H9 (cell line): ENCODE measurements at regions not wholly inside any gene's neighbourhood (a gene's known extent, or its start where the extent isn't known, plus 50 kb on each side); places are given as distances from the start of the nearest gene placed in this dataset.

Experiments
- DNase-seq: peaks from one replicate; pipeline ENCODE4 v3.0.0-alpha.2; 2017
- H2AFZ ChIP-seq: one replicate; pipeline ENCODE4 v1.6.1; 2013; ENCODE audit warnings: mild to moderate bottlenecking, low read length, control low read depth, moderate library complexity
- H2AK5ac ChIP-seq: 2 replicates; pipeline ENCODE4 v1.6.1; 2013; ENCODE audit warnings: low read length, control low read depth, mixed read lengths; ENCODE audit not compliant: insufficient read length
- H2BK120ac ChIP-seq: one replicate; pipeline ENCODE4 v1.6.1; 2013; ENCODE audit warnings: low read depth, mild to moderate bottlenecking, low read length, control low read depth, inconsistent platforms; ENCODE audit not compliant: poor library complexity, severe bottlenecking
- H2BK12ac ChIP-seq: 2 replicates; pipeline ENCODE4 v1.6.1; 2013; ENCODE audit warnings: low read length, control low read depth, mixed read lengths, low read depth; ENCODE audit not compliant: insufficient read length
- H2BK15ac ChIP-seq: 2 replicates; pipeline ENCODE4 v1.6.1; 2013; ENCODE audit warnings: low read depth, low read length, control low read depth
- H2BK20ac ChIP-seq: one replicate; pipeline ENCODE4 v1.6.1; 2013; ENCODE audit warnings: low read depth, mild to moderate bottlenecking, low read length, control low read depth, inconsistent platforms; ENCODE audit not compliant: poor library complexity, severe bottlenecking
- H2BK5ac ChIP-seq: 2 replicates; pipeline ENCODE4 v1.6.1; 2013; ENCODE audit warnings: low read length, control low read depth, mixed read lengths; ENCODE audit not compliant: insufficient read length
- H3K14ac ChIP-seq: 2 replicates; pipeline ENCODE4 v1.6.1; 2013; ENCODE audit warnings: low read length, control low read depth; ENCODE audit not compliant: insufficient read depth
- H3K18ac ChIP-seq: 2 replicates; pipeline ENCODE4 v1.6.1; 2013; ENCODE audit warnings: low read depth, mild to moderate bottlenecking, mixed read lengths, low read length, control low read depth; ENCODE audit not compliant: insufficient read length
- H3K23ac ChIP-seq: 2 replicates; pipeline ENCODE4 v1.6.1; 2013; ENCODE audit warnings: low read length, control low read depth, mixed read lengths, low read depth; ENCODE audit not compliant: insufficient read length
- H3K23me2 ChIP-seq: 2 replicates; pipeline ENCODE4 v1.6.1; 2013; ENCODE audit warnings: low read depth, mild to moderate bottlenecking, mixed read lengths, low read length, control low read depth; ENCODE audit not compliant: insufficient read length, poor library complexity, severe bottlenecking
- H3K27ac ChIP-seq: 2 replicates; pipeline ENCODE4 v1.5.1; 2013; ENCODE audit warnings: low read length, control low read depth, mixed read lengths, low read depth; ENCODE audit not compliant: insufficient read length
- H3K27me3 ChIP-seq: 2 replicates; pipeline ENCODE4 v1.6.1; 2013; ENCODE audit warnings: low read length, control low read depth, inconsistent platforms; ENCODE audit not compliant: insufficient read depth
- H3K4ac ChIP-seq: 2 replicates; pipeline ENCODE4 v1.6.1; 2013; ENCODE audit warnings: low read depth, mild to moderate bottlenecking, control low read depth, inconsistent platforms, low read length, moderate library complexity
- H3K4me1 ChIP-seq: 2 replicates; pipeline ENCODE4 v1.6.1; 2013; ENCODE audit warnings: low read length, control low read depth, inconsistent platforms; ENCODE audit not compliant: insufficient read depth
- H3K4me2 ChIP-seq: 2 replicates; pipeline ENCODE4 v1.6.1; 2013; ENCODE audit warnings: low read length, control low read depth, mixed read lengths; ENCODE audit not compliant: insufficient read length, insufficient read depth
- H3K56ac ChIP-seq: 2 replicates; pipeline ENCODE4 v1.6.1; 2013; ENCODE audit warnings: low read depth, mild to moderate bottlenecking, mixed read lengths, low read length, control low read depth; ENCODE audit not compliant: insufficient read length
- H3K79me1 ChIP-seq: 2 replicates; pipeline ENCODE4 v1.6.1; 2013; ENCODE audit warnings: low read depth, mild to moderate bottlenecking, moderate library complexity, low read length, control low read depth, inconsistent platforms; ENCODE audit not compliant: insufficient read depth, poor library complexity, severe bottlenecking
- H3K79me2 ChIP-seq: 2 replicates; pipeline ENCODE4 v1.6.1; 2013; ENCODE audit warnings: low read length, control low read depth, inconsistent platforms; ENCODE audit not compliant: insufficient read depth
- H3K9ac ChIP-seq: 2 replicates; pipeline ENCODE4 v1.6.1; 2013; ENCODE audit warnings: low read length, control low read depth, mixed read lengths; ENCODE audit not compliant: insufficient read length; ENCODE audit errors: extremely low read depth
- H3K9me3 ChIP-seq: one replicate; pipeline ENCODE4 v1.6.1; 2013; ENCODE audit warnings: low read depth, low read length, inconsistent platforms; ENCODE audit not compliant: control insufficient read depth
- H3T11ph ChIP-seq: one replicate; pipeline ENCODE4 v1.6.1; 2013; ENCODE audit warnings: mild to moderate bottlenecking, low read length, control low read depth, inconsistent platforms
- H4K20me1 ChIP-seq: one replicate; pipeline ENCODE4 v1.6.1; 2013; ENCODE audit not compliant: control insufficient read depth, insufficient read length, insufficient read depth
- H4K5ac ChIP-seq: 2 replicates; pipeline ENCODE4 v1.6.1; 2013; ENCODE audit warnings: low read depth, mild to moderate bottlenecking, mixed read lengths, low read length, control low read depth; ENCODE audit not compliant: insufficient read length
- H4K8ac ChIP-seq: replicated peaks from 2 replicates; pipeline ENCODE4 v1.6.1; 2013; ENCODE audit warnings: low read length, control low read depth, mixed read lengths, low read depth; ENCODE audit not compliant: insufficient read length
- H4K91ac ChIP-seq: 2 replicates; pipeline ENCODE4 v1.6.1; 2013; ENCODE audit warnings: low read depth, mild to moderate bottlenecking, moderate library complexity, mixed read lengths, low read length, control low read depth; ENCODE audit not compliant: insufficient read length
- H3K27ac Mint-ChIP-seq, 3 experiments: 2 replicates in 2 of 3; 3 replicates in 1 of 3; pipeline ENCODE4 v1.8.0; 2020 to 2021; ENCODE audit warnings: mixed read lengths in 3 of 3, mild to moderate bottlenecking in 1 of 3, moderate library complexity in 1 of 3
- H3K27me3 Mint-ChIP-seq: 2 replicates; pipeline ENCODE4 v1.8.0; 2021; ENCODE audit warnings: low read depth, mild to moderate bottlenecking, moderate library complexity, mixed read lengths
- H3K36me3 Mint-ChIP-seq, 3 experiments: 2 replicates in 2 of 3; 3 replicates in 1 of 3; pipeline ENCODE4 v1.8.0; 2020 to 2021; ENCODE audit warnings: low read depth in 3 of 3, mixed read lengths in 3 of 3; ENCODE audit not compliant: insufficient read depth in 1 of 3
- H3K4me1 Mint-ChIP-seq, 2 experiments: 2 replicates each; pipeline ENCODE4 v1.8.0; 2020; ENCODE audit warnings: mixed read lengths in 2 of 2
- H3K4me3 Mint-ChIP-seq, 2 experiments: 2 replicates in 1 of 2; 3 replicates in 1 of 2; pipeline ENCODE4 v1.8.0; 2020 to 2021; ENCODE audit warnings: mild to moderate bottlenecking in 2 of 2, mixed read lengths in 2 of 2, moderate library complexity in 1 of 2
- H3K9me3 Mint-ChIP-seq, 2 experiments: 2 replicates in 1 of 2; 3 replicates in 1 of 2; pipeline ENCODE4 v1.8.0; 2020; ENCODE audit warnings: mild to moderate bottlenecking in 2 of 2, mixed read lengths in 2 of 2, moderate library complexity in 1 of 2
- WGBS: extraction: QIAGEN DNeasy Blood & Tissue Kit; methylation state at CpG from one replicate; pipeline ENCODE4 v1.1.7; 2013; ENCODE audit warnings: missing lambda C conversion rate, low lambda C conversion rate, mixed read lengths; ENCODE audit not compliant: insufficient read length; ENCODE audit errors: extremely low coverage; 5-methylcytosine and 5-hydroxymethylcytosine counted together
- TF ChIP-seq, protein P1 (sequence below): fragments of 200-600 bp; sonication (generic); conservative IDR thresholded peaks from 3 replicates; pipeline ENCODE4 v1.8.0; 2021; ENCODE audit warnings: antibody characterized with exemption, mild to moderate bottlenecking

DNA sequence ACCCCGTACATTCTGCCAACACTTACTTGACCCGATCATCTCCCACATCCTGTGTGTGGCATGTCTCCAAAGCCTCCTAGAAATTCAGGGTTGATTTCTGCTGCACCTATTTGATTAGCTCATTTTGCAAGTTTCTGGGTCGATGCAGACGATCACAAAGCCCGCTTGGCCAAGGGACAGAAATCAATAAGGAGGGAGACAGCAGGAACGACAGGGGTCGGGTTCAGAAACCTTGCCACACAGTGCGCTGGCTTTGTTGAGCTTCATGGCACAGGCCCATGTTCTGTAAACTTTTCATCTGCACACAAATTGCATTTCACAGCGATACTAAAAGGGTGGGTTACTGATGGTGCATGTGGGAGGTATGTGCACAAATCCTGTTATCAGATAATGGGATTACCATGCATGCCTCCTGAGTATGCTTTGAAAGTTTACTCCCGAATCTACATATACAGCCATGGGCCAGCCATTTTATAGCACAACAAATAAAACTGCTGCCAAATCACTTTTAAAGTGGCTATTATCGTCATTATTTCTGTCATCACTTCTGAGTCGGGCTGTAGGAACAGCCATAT, 95.9 kb upstream of the ATP11B start:
- Histone ChIP-seq H2BK120ac (no peak overlapping the region), H2AK5ac (no peak overlapping the region), H3K23ac (no peak overlapping the region), H3K9me3 (no peaks in the 10 kb centered on the region), H3K18ac (no peak overlapping the region), H3T11ph (no peak overlapping the region), H3K27me3 (no peaks in the 10 kb centered on the region), H3K23me2 (no peaks in the 10 kb centered on the region), H3K4me1 (no peaks in the 10 kb centered on the region; the same call in 1 of the 2 replicates), H3K56ac (no peak overlapping the region), H4K91ac (no peak overlapping the region), H4K8ac (no peak overlapping the region), H3K79me2 (no peaks in the 10 kb centered on the region), H3K9ac (no peak overlapping the region), H2AFZ (no peak overlapping the region), H2BK5ac (no peak overlapping the region), H3K4ac (no peak overlapping the region), H2BK20ac (no peak overlapping the region), H3K27ac (no peak overlapping the region), H3K79me1 (no peaks in the 10 kb centered on the region), H4K20me1 (no peaks in the 10 kb centered on the region), H2BK15ac (no peak overlapping the region), H3K4me2 (no peak overlapping the region), H3K14ac (no peak overlapping the region), H2BK12ac (no peak overlapping the region), H4K5ac (no peak overlapping the region)
- Mint-ChIP-seq H3K4me3 (no peak overlapping the region), H3K27ac (no peak overlapping the region), H3K4me1 (peaks cover 7% of the 10 kb centered on the region in 2 experiments; a peak in 3 of 4 replicates), H3K36me3 (no peaks in the 10 kb centered on the region), H3K27me3 (no peaks in the 10 kb centered on the region; the same call in 1 of the 2 replicates), H3K9me3 (no peaks in the 10 kb centered on the region; a peak in 1 of 5 replicates)
- TF ChIP-seq, protein P1, sequence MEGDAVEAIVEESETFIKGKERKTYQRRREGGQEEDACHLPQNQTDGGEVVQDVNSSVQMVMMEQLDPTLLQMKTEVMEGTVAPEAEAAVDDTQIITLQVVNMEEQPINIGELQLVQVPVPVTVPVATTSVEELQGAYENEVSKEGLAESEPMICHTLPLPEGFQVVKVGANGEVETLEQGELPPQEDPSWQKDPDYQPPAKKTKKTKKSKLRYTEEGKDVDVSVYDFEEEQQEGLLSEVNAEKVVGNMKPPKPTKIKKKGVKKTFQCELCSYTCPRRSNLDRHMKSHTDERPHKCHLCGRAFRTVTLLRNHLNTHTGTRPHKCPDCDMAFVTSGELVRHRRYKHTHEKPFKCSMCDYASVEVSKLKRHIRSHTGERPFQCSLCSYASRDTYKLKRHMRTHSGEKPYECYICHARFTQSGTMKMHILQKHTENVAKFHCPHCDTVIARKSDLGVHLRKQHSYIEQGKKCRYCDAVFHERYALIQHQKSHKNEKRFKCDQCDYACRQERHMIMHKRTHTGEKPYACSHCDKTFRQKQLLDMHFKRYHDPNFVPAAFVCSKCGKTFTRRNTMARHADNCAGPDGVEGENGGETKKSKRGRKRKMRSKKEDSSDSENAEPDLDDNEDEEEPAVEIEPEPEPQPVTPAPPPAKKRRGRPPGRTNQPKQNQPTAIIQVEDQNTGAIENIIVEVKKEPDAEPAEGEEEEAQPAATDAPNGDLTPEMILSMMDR: no peak
- no CpG with 5 or more reads among the region's 12 CpGs for WGBS
- DNase-seq: no peak
